GM23338 (cell line): ENCODE measurements at regions not wholly inside any gene's neighbourhood (a gene's known extent, or its start where the extent isn't known, plus 50 kb on each side); places are given as distances from the start of the nearest gene placed in this dataset.

Experiments used
- ATAC-seq: fragments of 200-7000 bp; cut with Tn5 transposase; 3 replicates; pipeline ENCODE4 v1.9.1; 2020
- DNase-seq: peaks from one replicate; pipeline ENCODE4 v3.0.0-alpha.2; 2015; ENCODE audit warnings: low spot score
- H2AFZ ChIP-seq: fragments of 200-600 bp; sonication (generic); 2 replicates; pipeline ENCODE4 v1.8.0; 2016; ENCODE audit warnings: antibody characterized with exemption, mild to moderate bottlenecking, moderate library complexity
- H3F3A ChIP-seq: fragments of 200-600 bp; sonication (generic); replicated peaks from 2 replicates; pipeline ENCODE4 v1.8.0; 2017; ENCODE audit warnings: antibody characterized with exemption, mixed run types, low read depth
- H3K27ac ChIP-seq: fragments of 200-600 bp; sonication (generic); 2 replicates; pipeline ENCODE4 v1.6.1; 2016; ENCODE audit warnings: low read depth
- H3K27me3 ChIP-seq: fragments of 200-600 bp; sonication (generic); 2 replicates; pipeline ENCODE4 v1.8.0; 2016; ENCODE audit warnings: mild to moderate bottlenecking, mixed run types, moderate library complexity; ENCODE audit not compliant: insufficient read depth
- H3K36me3 ChIP-seq: fragments of 200-600 bp; sonication (generic); 2 replicates; pipeline ENCODE4 v1.8.0; 2016; ENCODE audit warnings: mild to moderate bottlenecking; ENCODE audit not compliant: insufficient read depth
- H3K4me1 ChIP-seq: fragments of 200-600 bp; sonication (generic); 2 replicates; pipeline ENCODE4 v1.8.0; 2016; ENCODE audit warnings: mild to moderate bottlenecking, moderate library complexity; ENCODE audit not compliant: insufficient read depth
- H3K4me2 ChIP-seq: fragments of 200-600 bp; sonication (generic); 2 replicates; pipeline ENCODE4 v1.7.1; 2017; ENCODE audit warnings: mixed run types
- H3K4me3 ChIP-seq: fragments of 200-600 bp; sonication (generic); 2 replicates; pipeline ENCODE4 v1.6.1; 2016; ENCODE audit warnings: mixed run types
- H3K79me2 ChIP-seq: fragments of 200-600 bp; sonication (generic); replicated peaks from 2 replicates; pipeline ENCODE4 v1.8.0; 2017; ENCODE audit warnings: mild to moderate bottlenecking; ENCODE audit not compliant: insufficient read depth
- H3K9me2 ChIP-seq: fragments of 200-600 bp; sonication (generic); 2 replicates; pipeline ENCODE4 v1.8.0; 2017; ENCODE audit not compliant: insufficient read depth
- H4K20me1 ChIP-seq: fragments of 200-600 bp; sonication (generic); replicated peaks from 2 replicates; pipeline ENCODE4 v1.8.0; 2017; ENCODE audit warnings: mild to moderate bottlenecking; ENCODE audit not compliant: insufficient read depth
- H3K27ac Mint-ChIP-seq: 2 replicates; pipeline ENCODE4 v1.8.0; 2020; ENCODE audit warnings: inconsistent platforms, mild to moderate bottlenecking, moderate library complexity, mixed read lengths
- H3K27me3 Mint-ChIP-seq: 3 replicates; pipeline ENCODE4 v1.8.0; 2022; ENCODE audit warnings: low read depth, mild to moderate bottlenecking, moderate library complexity, mixed read lengths, inconsistent platforms; ENCODE audit not compliant: insufficient read depth, poor library complexity
- H3K36me3 Mint-ChIP-seq: 3 replicates; pipeline ENCODE4 v1.8.0; 2021; ENCODE audit warnings: low read depth, mild to moderate bottlenecking, inconsistent platforms, moderate library complexity, mixed read lengths
- H3K4me1 Mint-ChIP-seq: 3 replicates; pipeline ENCODE4 v1.8.0; 2020; ENCODE audit warnings: mild to moderate bottlenecking, inconsistent platforms, mixed read lengths
- H3K4me3 Mint-ChIP-seq: 3 replicates; pipeline ENCODE4 v1.8.0; 2021; ENCODE audit warnings: moderate library complexity, mild to moderate bottlenecking, inconsistent platforms, mixed read lengths
- H3K9me3 Mint-ChIP-seq: 3 replicates; pipeline ENCODE4 v1.8.0; 2020; ENCODE audit warnings: moderate library complexity, mild to moderate bottlenecking, inconsistent platforms, mixed read lengths
- CREB1 ChIP-seq: fragments of 250-450 bp; sonication (Bioruptor Pico); IDR thresholded peaks from 2 replicates; pipeline ENCODE4 v1.5.0; 2020; ENCODE audit warnings: low read depth, mild to moderate bottlenecking, moderate library complexity
- EZH2 ChIP-seq: fragments of 200-600 bp; sonication (generic); IDR thresholded peaks from one replicate; pipeline ENCODE4 v1.8.0; 2017; ENCODE audit warnings: antibody characterized with exemption, mild to moderate bottlenecking, low read depth; ENCODE audit not compliant: unreplicated experiment
- EZH2phosphoT487 ChIP-seq: fragments of 200-600 bp; sonication (generic); IDR thresholded peaks from one replicate; pipeline ENCODE4 v1.8.1; 2018; ENCODE audit warnings: antibody characterized with exemption; ENCODE audit not compliant: unreplicated experiment
- JUNB ChIP-seq: IDR thresholded peaks from one replicate; pipeline ENCODE4 v1.6.1; 2016; ENCODE audit warnings: antibody characterized with exemption; ENCODE audit not compliant: unreplicated experiment
- NANOG ChIP-seq: IDR thresholded peaks from 2 replicates; pipeline ENCODE4 v1.6.1; 2016; ENCODE audit warnings: antibody characterized with exemption, borderline replicate concordance
- POLR2AphosphoS5 ChIP-seq: IDR thresholded peaks from 2 replicates; pipeline ENCODE4 v1.6.1; 2016; ENCODE audit warnings: antibody characterized with exemption, low read depth
- STAT1 ChIP-seq: IDR thresholded peaks from one replicate; pipeline ENCODE4 v1.6.1; 2016; ENCODE audit warnings: antibody characterized with exemption; ENCODE audit not compliant: unreplicated experiment
- ZNF114 ChIP-seq: fragments of 250-450 bp; sonication (Bioruptor Pico); IDR thresholded peaks from 2 replicates; pipeline ENCODE4 v1.5.0; 2020; ENCODE audit warnings: mild to moderate bottlenecking, moderate library complexity
- ZNF331 ChIP-seq: fragments of 250-450 bp; sonication (Bioruptor Pico); IDR thresholded peaks from 2 replicates; pipeline ENCODE4 v1.5.0; 2020; ENCODE audit warnings: low read depth, mild to moderate bottlenecking, moderate library complexity
- TF ChIP-seq, protein P1 (sequence below): IDR thresholded peaks from 2 replicates; pipeline ENCODE4 v1.6.1; 2016; ENCODE audit warnings: antibody characterized with exemption
- TF ChIP-seq, protein P2 (sequence below): fragments of 250-450 bp; sonication (Bioruptor Pico); IDR thresholded peaks from 2 replicates; pipeline ENCODE4 v1.5.0; 2020; ENCODE audit warnings: mild to moderate bottlenecking, moderate library complexity
- TF ChIP-seq, protein P3 (sequence below), 2 experiments: fragments of 200-600 bp in 1 of 2; sonication (generic) in 1 of 2; conservative IDR thresholded peaks; 2 replicates each; pipeline versions ENCODE4 v1.5.1 to v1.6.1; 2016 to 2017; ENCODE audit warnings: antibody characterized with exemption in 2 of 2, low read depth in 2 of 2, mild to moderate bottlenecking in 2 of 2, moderate library complexity in 1 of 2
- TF ChIP-seq, protein P4 (sequence below): IDR thresholded peaks from one replicate; pipeline ENCODE4 v1.6.1; 2018; ENCODE audit warnings: antibody characterized with exemption; ENCODE audit not compliant: unreplicated experiment

DNA sequence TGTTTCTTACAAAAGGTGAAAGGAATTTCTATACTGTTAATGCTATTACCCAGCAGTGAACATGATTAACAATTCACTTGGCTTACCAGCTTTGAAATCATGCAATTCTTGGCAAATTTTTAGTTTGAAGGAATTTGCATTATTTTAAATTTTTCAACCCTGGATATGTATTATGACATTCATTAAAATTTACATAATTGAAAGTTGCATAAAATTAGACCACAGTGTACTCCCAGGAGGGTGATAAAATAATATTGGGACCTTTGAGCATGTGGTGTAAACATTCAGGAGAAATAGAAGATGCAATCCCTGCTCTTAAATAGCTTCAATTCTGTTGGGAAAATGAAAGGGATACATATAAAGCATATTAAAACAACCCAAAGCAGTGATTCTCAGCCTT is 412.2 kb upstream of the SGCD start:
- H3K9me3 Mint-ChIP-seq = no peaks in the 10 kb centered on the region
- H3K27ac Mint-ChIP-seq = no peak overlapping the region
- no peaks in the 10 kb centered on the region for H3K36me3 Mint-ChIP-seq
- Histone ChIP-seq H3K4me1 (no peaks in the 10 kb centered on the region), H2AFZ (no peak overlapping the region), H3K4me3 (no peak overlapping the region), H4K20me1 (no peaks in the 10 kb centered on the region), H3K4me2 (no peak overlapping the region), H3K27ac (no peak overlapping the region), H3K79me2 (no peaks in the 10 kb centered on the region), H3F3A (no peaks in the 10 kb centered on the region), H3K27me3 (no peaks in the 10 kb centered on the region), H3K36me3 (no peaks in the 10 kb centered on the region), H3K9me2 (no peaks in the 10 kb centered on the region; the same call in 1 of the 2 replicates)
- no peak for DNase-seq
- no peak overlapping the region for H3K4me3 Mint-ChIP-seq
- TF ChIP-seq STAT1 = no peak
- TF ChIP-seq ZNF331 = no peak
- TF ChIP-seq ZNF114 (CRISPR knock-in tag) = no peak
- TF ChIP-seq CREB1 (CRISPR knock-in tag) = no peak
- no peak for TF ChIP-seq NANOG
- TF ChIP-seq, protein P1, sequence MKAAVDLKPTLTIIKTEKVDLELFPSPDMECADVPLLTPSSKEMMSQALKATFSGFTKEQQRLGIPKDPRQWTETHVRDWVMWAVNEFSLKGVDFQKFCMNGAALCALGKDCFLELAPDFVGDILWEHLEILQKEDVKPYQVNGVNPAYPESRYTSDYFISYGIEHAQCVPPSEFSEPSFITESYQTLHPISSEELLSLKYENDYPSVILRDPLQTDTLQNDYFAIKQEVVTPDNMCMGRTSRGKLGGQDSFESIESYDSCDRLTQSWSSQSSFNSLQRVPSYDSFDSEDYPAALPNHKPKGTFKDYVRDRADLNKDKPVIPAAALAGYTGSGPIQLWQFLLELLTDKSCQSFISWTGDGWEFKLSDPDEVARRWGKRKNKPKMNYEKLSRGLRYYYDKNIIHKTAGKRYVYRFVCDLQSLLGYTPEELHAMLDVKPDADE = no peak
- TF ChIP-seq, protein P2, sequence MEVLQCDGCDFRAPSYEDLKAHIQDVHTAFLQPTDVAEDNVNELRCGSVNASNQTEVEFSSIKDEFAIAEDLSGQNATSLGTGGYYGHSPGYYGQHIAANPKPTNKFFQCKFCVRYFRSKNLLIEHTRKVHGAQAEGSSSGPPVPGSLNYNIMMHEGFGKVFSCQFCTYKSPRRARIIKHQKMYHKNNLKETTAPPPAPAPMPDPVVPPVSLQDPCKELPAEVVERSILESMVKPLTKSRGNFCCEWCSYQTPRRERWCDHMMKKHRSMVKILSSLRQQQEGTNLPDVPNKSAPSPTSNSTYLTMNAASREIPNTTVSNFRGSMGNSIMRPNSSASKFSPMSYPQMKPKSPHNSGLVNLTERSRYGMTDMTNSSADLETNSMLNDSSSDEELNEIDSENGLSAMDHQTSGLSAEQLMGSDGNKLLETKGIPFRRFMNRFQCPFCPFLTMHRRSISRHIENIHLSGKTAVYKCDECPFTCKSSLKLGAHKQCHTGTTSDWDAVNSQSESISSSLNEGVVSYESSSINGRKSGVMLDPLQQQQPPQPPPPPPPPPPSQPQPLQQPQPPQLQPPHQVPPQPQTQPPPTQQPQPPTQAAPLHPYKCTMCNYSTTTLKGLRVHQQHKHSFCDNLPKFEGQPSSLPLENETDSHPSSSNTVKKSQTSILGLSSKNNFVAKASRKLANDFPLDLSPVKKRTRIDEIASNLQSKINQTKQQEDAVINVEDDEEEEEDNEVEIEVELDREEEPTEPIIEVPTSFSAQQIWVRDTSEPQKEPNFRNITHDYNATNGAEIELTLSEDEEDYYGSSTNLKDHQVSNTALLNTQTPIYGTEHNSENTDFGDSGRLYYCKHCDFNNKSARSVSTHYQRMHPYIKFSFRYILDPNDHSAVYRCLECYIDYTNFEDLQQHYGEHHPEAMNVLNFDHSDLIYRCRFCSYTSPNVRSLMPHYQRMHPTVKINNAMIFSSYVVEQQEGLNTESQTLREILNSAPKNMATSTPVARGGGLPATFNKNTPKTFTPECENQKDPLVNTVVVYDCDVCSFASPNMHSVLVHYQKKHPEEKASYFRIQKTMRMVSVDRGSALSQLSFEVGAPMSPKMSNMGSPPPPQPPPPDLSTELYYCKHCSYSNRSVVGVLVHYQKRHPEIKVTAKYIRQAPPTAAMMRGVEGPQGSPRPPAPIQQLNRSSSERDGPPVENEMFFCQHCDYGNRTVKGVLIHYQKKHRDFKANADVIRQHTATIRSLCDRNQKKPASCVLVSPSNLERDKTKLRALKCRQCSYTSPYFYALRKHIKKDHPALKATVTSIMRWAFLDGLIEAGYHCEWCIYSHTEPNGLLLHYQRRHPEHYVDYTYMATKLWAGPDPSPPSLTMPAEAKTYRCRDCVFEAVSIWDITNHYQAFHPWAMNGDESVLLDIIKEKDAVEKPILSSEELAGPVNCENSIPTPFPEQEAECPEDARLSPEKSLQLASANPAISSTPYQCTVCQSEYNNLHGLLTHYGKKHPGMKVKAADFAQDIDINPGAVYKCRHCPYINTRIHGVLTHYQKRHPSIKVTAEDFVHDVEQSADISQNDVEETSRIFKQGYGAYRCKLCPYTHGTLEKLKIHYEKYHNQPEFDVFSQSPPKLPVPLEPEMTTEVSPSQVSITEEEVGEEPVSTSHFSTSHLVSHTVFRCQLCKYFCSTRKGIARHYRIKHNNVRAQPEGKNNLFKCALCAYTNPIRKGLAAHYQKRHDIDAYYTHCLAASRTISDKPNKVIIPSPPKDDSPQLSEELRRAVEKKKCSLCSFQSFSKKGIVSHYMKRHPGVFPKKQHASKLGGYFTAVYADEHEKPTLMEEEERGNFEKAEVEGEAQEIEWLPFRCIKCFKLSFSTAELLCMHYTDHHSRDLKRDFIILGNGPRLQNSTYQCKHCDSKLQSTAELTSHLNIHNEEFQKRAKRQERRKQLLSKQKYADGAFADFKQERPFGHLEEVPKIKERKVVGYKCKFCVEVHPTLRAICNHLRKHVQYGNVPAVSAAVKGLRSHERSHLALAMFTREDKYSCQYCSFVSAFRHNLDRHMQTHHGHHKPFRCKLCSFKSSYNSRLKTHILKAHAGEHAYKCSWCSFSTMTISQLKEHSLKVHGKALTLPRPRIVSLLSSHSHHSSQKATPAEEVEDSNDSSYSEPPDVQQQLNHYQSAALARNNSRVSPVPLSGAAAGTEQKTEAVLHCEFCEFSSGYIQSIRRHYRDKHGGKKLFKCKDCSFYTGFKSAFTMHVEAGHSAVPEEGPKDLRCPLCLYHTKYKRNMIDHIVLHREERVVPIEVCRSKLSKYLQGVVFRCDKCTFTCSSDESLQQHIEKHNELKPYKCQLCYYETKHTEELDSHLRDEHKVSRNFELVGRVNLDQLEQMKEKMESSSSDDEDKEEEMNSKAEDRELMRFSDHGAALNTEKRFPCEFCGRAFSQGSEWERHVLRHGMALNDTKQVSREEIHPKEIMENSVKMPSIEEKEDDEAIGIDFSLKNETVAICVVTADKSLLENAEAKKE (CRISPR knock-in tag) = no peak
- TF ChIP-seq, protein P3, sequence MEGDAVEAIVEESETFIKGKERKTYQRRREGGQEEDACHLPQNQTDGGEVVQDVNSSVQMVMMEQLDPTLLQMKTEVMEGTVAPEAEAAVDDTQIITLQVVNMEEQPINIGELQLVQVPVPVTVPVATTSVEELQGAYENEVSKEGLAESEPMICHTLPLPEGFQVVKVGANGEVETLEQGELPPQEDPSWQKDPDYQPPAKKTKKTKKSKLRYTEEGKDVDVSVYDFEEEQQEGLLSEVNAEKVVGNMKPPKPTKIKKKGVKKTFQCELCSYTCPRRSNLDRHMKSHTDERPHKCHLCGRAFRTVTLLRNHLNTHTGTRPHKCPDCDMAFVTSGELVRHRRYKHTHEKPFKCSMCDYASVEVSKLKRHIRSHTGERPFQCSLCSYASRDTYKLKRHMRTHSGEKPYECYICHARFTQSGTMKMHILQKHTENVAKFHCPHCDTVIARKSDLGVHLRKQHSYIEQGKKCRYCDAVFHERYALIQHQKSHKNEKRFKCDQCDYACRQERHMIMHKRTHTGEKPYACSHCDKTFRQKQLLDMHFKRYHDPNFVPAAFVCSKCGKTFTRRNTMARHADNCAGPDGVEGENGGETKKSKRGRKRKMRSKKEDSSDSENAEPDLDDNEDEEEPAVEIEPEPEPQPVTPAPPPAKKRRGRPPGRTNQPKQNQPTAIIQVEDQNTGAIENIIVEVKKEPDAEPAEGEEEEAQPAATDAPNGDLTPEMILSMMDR (conservative IDR thresholded peaks at IDR 0.05; ENCODE audit: low read depth in 2 of 2) = no peak
- TF ChIP-seq EZH2phosphoT487 = no peak
- no peak for TF ChIP-seq POLR2AphosphoS5
- TF ChIP-seq JUNB = no peak
- no peak for TF ChIP-seq EZH2
- TF ChIP-seq, protein P4, sequence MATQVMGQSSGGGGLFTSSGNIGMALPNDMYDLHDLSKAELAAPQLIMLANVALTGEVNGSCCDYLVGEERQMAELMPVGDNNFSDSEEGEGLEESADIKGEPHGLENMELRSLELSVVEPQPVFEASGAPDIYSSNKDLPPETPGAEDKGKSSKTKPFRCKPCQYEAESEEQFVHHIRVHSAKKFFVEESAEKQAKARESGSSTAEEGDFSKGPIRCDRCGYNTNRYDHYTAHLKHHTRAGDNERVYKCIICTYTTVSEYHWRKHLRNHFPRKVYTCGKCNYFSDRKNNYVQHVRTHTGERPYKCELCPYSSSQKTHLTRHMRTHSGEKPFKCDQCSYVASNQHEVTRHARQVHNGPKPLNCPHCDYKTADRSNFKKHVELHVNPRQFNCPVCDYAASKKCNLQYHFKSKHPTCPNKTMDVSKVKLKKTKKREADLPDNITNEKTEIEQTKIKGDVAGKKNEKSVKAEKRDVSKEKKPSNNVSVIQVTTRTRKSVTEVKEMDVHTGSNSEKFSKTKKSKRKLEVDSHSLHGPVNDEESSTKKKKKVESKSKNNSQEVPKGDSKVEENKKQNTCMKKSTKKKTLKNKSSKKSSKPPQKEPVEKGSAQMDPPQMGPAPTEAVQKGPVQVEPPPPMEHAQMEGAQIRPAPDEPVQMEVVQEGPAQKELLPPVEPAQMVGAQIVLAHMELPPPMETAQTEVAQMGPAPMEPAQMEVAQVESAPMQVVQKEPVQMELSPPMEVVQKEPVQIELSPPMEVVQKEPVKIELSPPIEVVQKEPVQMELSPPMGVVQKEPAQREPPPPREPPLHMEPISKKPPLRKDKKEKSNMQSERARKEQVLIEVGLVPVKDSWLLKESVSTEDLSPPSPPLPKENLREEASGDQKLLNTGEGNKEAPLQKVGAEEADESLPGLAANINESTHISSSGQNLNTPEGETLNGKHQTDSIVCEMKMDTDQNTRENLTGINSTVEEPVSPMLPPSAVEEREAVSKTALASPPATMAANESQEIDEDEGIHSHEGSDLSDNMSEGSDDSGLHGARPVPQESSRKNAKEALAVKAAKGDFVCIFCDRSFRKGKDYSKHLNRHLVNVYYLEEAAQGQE = no peak
- no peaks in the 10 kb centered on the region for H3K27me3 Mint-ChIP-seq
- ATAC-seq = no peak
- H3K4me1 Mint-ChIP-seq = no peaks in the 10 kb centered on the region
